Hepatocyte (in vitro differentiated cells): ENCODE measurements at regions not wholly inside any gene's neighbourhood (a gene's known extent, or its start where the extent isn't known, plus 50 kb on each side); places are given as distances from the start of the nearest gene placed in this dataset.

ENCODE experiments used
- DNase-seq: peaks from one replicate; pipeline ENCODE4 v3.0.0-alpha.2; 2016; ENCODE audit warnings: low spot score
- H2AFZ ChIP-seq: fragments of 200-600 bp; sonication (generic); 2 replicates; pipeline ENCODE4 v1.6.0; 2016; ENCODE audit warnings: antibody characterized with exemption, mild to moderate bottlenecking
- H3K27ac ChIP-seq: fragments of 200-600 bp; sonication (generic); 2 replicates; pipeline ENCODE4 v1.5.1; 2016; ENCODE audit warnings: mild to moderate bottlenecking
- H3K27me3 ChIP-seq: fragments of 200-600 bp; sonication (generic); 2 replicates; pipeline ENCODE4 v1.6.1; 2016
- H3K36me3 ChIP-seq: fragments of 200-600 bp; sonication (generic); replicated peaks from 2 replicates; pipeline ENCODE4 v1.5.1; 2016; ENCODE audit warnings: low read depth; ENCODE audit not compliant: insufficient read depth
- H3K4me1 ChIP-seq: fragments of 200-600 bp; sonication (generic); 2 replicates; pipeline ENCODE4 v1.5.1; 2016; ENCODE audit warnings: mild to moderate bottlenecking, moderate library complexity; ENCODE audit not compliant: insufficient read depth
- H3K4me2 ChIP-seq: fragments of 200-600 bp; sonication (generic); 2 replicates; pipeline ENCODE4 v1.6.0; 2016
- H3K4me3 ChIP-seq: fragments of 200-600 bp; sonication (generic); 2 replicates; pipeline ENCODE4 v1.5.1; 2016; ENCODE audit warnings: mild to moderate bottlenecking
- H3K79me2 ChIP-seq: fragments of 200-600 bp; sonication (generic); 2 replicates; pipeline ENCODE4 v1.6.0; 2017; ENCODE audit warnings: mild to moderate bottlenecking
- H3K9me2 ChIP-seq: fragments of 200-600 bp; sonication (generic); replicated peaks from 2 replicates; pipeline ENCODE4 v1.6.0; 2017; ENCODE audit warnings: mild to moderate bottlenecking; ENCODE audit not compliant: insufficient read depth
- H3K9me3 ChIP-seq: fragments of 200-600 bp; sonication (generic); 2 replicates; pipeline ENCODE4 v1.5.1; 2016; ENCODE audit warnings: low read depth, mild to moderate bottlenecking
- H4K20me1 ChIP-seq: fragments of 200-600 bp; sonication (generic); 2 replicates; pipeline ENCODE4 v1.6.0; 2016; ENCODE audit warnings: mild to moderate bottlenecking; ENCODE audit not compliant: insufficient read depth, poor library complexity, severe bottlenecking
- EZH2 ChIP-seq: fragments of 200-600 bp; sonication (generic); IDR thresholded peaks from 2 replicates; pipeline ENCODE4 v1.6.1; 2016; ENCODE audit warnings: antibody characterized with exemption, mild to moderate bottlenecking, borderline replicate concordance
- EZH2phosphoT487 ChIP-seq: fragments of 200-600 bp; sonication (generic); IDR thresholded peaks from one replicate; pipeline ENCODE4 v1.6.1; 2018; ENCODE audit warnings: antibody characterized with exemption, mild to moderate bottlenecking, low read depth, moderate library complexity; ENCODE audit not compliant: unreplicated experiment, severe bottlenecking
- WGBS: methylation state at CpG from one replicate; pipeline ENCODE4 v1.1.6; 2016; ENCODE audit warnings: low lambda C conversion rate; ENCODE audit errors: missing lambda C conversion rate; 5-methylcytosine and 5-hydroxymethylcytosine counted together
- TF ChIP-seq, protein P1 (sequence below): fragments of 200-600 bp; sonication (generic); IDR thresholded peaks from 2 replicates; pipeline ENCODE4 v1.5.1; 2016; ENCODE audit warnings: antibody characterized with exemption, mild to moderate bottlenecking; ENCODE audit not compliant: poor library complexity

DNA sequence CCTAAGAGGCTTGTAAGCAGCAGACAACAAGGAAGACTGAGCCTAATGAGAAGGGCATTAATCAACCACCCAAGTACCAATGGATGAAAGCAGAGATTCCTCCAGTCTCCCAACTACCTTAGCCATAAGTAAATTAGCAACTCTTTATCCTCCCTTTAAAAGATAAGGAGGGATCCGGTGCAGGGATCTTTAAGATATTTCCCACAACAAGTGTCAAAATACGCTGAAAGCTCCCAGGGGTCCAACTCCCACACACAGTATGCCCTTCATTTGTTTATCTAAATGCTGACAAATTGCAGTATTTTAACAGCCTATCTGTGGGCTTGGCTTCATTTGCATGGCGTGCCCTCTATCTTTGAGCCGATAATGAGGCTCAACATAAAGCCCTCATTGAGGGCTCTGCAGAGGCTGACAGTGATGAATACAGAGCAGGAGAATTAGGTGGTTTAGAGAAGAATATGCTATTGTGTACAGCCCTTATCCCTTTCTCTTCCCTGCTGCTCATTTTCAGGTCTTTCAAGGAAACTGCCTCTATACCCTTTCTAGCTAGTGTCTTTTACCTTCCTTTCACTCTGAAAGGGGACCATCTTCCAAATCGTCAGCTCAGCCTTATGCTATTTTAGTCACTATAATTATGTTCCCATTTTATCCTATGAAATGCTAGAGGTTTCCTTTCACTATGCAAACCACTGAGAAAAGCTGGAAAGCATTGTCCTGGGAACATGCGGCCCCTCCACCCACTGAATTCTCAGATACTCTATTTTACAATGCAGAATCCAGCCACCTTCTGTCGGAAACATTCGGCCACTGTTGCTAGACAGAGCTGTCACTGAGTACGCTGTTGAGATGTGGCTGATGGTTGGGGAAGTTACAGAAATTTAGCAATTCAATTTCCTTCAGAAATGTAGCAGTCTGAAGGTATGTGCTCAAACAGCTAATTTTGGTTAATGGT lies 575.2 kb upstream of the JAG1 start:
- no peaks in the 10 kb centered on the region for H3K9me3 ChIP-seq
- no peak overlapping the region for H2AFZ ChIP-seq
- H4K20me1 ChIP-seq: no peaks in the 10 kb centered on the region
- H3K36me3 ChIP-seq: no peaks in the 10 kb centered on the region
- WGBS: 28% methylated on average over 9 of the region's 9 CpGs
- H3K79me2 ChIP-seq: no peaks in the 10 kb centered on the region
- TF ChIP-seq, protein P1, sequence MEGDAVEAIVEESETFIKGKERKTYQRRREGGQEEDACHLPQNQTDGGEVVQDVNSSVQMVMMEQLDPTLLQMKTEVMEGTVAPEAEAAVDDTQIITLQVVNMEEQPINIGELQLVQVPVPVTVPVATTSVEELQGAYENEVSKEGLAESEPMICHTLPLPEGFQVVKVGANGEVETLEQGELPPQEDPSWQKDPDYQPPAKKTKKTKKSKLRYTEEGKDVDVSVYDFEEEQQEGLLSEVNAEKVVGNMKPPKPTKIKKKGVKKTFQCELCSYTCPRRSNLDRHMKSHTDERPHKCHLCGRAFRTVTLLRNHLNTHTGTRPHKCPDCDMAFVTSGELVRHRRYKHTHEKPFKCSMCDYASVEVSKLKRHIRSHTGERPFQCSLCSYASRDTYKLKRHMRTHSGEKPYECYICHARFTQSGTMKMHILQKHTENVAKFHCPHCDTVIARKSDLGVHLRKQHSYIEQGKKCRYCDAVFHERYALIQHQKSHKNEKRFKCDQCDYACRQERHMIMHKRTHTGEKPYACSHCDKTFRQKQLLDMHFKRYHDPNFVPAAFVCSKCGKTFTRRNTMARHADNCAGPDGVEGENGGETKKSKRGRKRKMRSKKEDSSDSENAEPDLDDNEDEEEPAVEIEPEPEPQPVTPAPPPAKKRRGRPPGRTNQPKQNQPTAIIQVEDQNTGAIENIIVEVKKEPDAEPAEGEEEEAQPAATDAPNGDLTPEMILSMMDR: no peak
- no peak for TF ChIP-seq EZH2phosphoT487
- no peak for TF ChIP-seq EZH2
- no peak for DNase-seq
- H3K27me3 ChIP-seq: peaks cover 16% of the 10 kb centered on the region
- no peaks in the 10 kb centered on the region for H3K9me2 ChIP-seq
- H3K27ac ChIP-seq: no peak overlapping the region
- H3K4me1 ChIP-seq: peaks cover 5% of the 10 kb centered on the region
- no peak overlapping the region for H3K4me3 ChIP-seq
- H3K4me2 ChIP-seq: peak overlapping the region; percentile 14

DNA sequence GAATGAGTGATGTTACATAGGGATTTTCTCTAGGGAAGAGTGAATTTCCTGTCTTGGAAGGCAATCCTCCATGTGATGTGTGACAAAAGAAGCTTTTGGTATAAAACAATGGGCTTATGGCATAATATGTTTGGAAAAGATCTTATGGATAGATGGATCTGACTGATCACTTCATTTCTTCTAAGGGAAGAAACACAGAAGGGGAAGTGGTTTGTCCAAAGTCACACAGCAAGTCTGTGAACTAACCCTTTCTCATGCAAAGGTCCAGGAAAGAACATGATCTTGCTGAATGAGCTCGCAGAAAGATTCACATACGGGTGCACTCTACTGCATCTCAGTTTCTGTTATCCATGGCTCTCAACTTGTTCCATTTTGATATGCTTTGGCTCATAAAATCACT lies 575.9 kb upstream of the JAG1 start:
- no peak overlapping the region for H3K4me3 ChIP-seq

DNA sequence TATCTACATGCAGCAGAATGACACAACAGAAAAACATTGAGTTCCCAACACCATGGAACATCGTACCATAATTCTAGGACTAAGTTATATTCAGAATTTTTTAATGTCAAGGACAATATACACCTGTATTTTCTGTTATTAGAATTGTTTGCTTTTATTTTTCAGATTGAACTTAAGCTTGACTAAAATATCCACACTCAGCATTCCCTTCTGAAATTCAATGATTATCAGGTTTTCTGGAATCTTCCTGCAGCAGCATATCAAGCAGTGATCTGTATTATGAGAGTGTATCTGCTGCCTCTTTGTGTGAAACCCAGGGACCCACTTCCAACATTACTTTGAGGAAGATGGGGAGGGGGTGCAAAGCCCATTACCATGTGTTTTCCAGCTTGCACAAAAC lies 578.6 kb upstream of the JAG1 start:
- Histone ChIP-seq H3K79me2 (no peaks in the 10 kb centered on the region), H3K9me2 (no peaks in the 10 kb centered on the region), H3K27me3 (peaks cover 16% of the 10 kb centered on the region), H3K4me1 (peaks cover 5% of the 10 kb centered on the region), H3K27ac (no peak overlapping the region), H3K4me3 (no peak overlapping the region), H3K36me3 (no peaks in the 10 kb centered on the region), H4K20me1 (no peaks in the 10 kb centered on the region), H2AFZ (no peak overlapping the region), H3K4me2 (no peak overlapping the region), H3K9me3 (no peaks in the 10 kb centered on the region)
- TF ChIP-seq, protein P1: no peak
- TF ChIP-seq EZH2 (no peak), EZH2phosphoT487 (no peak)
- 93% methylated on average over 1 of the region's 1 CpG for WGBS
- no peak for DNase-seq

More for the DNA sequence above, 575.9 kb upstream of the JAG1 start:
- TF ChIP-seq EZH2 (no peak), EZH2phosphoT487 (no peak)
- TF ChIP-seq, protein P1: no peak
- WGBS: 73% methylated on average over 2 of the region's 2 CpGs
- Histone ChIP-seq H3K4me2 (no peak overlapping the region), H3K4me1 (peaks cover 5% of the 10 kb centered on the region), H3K36me3 (no peaks in the 10 kb centered on the region), H3K9me3 (no peaks in the 10 kb centered on the region), H3K79me2 (no peaks in the 10 kb centered on the region), H3K27me3 (peaks cover 16% of the 10 kb centered on the region), H3K27ac (no peak overlapping the region), H4K20me1 (no peaks in the 10 kb centered on the region), H2AFZ (no peak overlapping the region), H3K9me2 (no peaks in the 10 kb centered on the region)
- no peak for DNase-seq
